Tibial artery (tissue), 4 donors: ENCODE measurements at regions not wholly inside any gene's neighbourhood (a gene's known extent, or its start where the extent isn't known, plus 50 kb on each side); places are given as distances from the start of the nearest gene placed in this dataset.
"Not testable (repeated sequence)": the region's sequence is repeated elsewhere in the genome, so short reads cannot be mapped to it uniquely, and the experiment has no call there.

Source experiments
- DNase-seq, 2 donors: peaks; one replicate each; pipeline ENCODE4 v3.0.0-alpha.2; 2019
- H3K27ac ChIP-seq, 2 donors: fragments of 200-600 bp; sonication (generic) in 1 of 2; 1 replicate in 1 of 2; 2 replicates in 1 of 2; pipeline ENCODE4 v1.5.1; 2018 to 2019; ENCODE audit warnings: mild to moderate bottlenecking in 1 of 2
- H3K27me3 ChIP-seq, 2 donors: fragments of 200-600 bp; sonication (generic) in 1 of 2; one replicate each; pipeline versions ENCODE4 v1.5.1 to v1.6.0; 2016 to 2019
- H3K36me3 ChIP-seq, 3 donors: fragments of 200-600 bp; sonication (generic) in 2 of 3; one replicate each; pipeline ENCODE4 v1.5.1; 2016 to 2019; ENCODE audit warnings: mild to moderate bottlenecking in 2 of 3
- H3K4me1 ChIP-seq, 4 donors: fragments of 200-600 bp; sonication (generic) in 2 of 4; 1 replicate in 3 of 4; 2 replicates in 1 of 4; pipeline ENCODE4 v1.5.1; 2016 to 2019
- H3K4me3 ChIP-seq, 2 donors: fragments of 200-600 bp; sonication (generic) in 1 of 2; 1 replicate in 1 of 2; 2 replicates in 1 of 2; pipeline ENCODE4 v1.5.1; 2018 to 2019; ENCODE audit warnings: mild to moderate bottlenecking in 2 of 2
- H3K9me3 ChIP-seq, 3 donors: fragments of 200-600 bp; sonication (generic) in 1 of 3; one replicate each; pipeline ENCODE4 v1.5.1; 2016 to 2019
- intact Hi-C: fragments of 100-400 bp; cut with DNase I; formaldehyde crosslinking; loops from one replicate; pipeline ENCODE4 v1.15.0; 2023; ENCODE audit warnings: low total_unique reads
- TF ChIP-seq, protein P1 (sequence below), 2 experiments: fragments of 200-600 bp in 1 of 2; fragments of 450-650 bp in 1 of 2; IDR thresholded peaks; one replicate each; pipeline ENCODE4 v1.5.1; 2017 to 2019; ENCODE audit warnings: antibody characterized with exemption in 2 of 2, mild to moderate bottlenecking in 1 of 2, moderate library complexity in 1 of 2

DNA sequence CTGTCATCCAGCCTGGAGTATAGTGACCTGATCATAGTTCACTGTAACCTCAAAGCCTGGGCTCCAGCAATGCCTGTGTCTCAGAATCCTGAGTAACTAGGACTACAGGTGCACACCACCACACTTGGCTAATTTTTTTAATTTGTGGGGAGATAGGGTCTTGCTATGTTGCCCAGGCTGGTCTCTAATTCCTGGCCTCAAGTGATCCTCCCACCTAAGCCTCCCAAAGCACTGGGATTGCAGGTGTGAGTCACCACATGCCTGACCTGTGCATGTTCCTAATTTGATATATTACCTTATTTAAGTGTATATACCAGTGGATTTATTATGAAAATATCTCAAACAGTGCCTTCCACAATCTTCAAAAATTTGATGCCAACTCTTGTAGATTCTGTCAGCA lies 123.6 kb upstream of the XIRP2 start:
- Histone ChIP-seq H3K9me3 (no peaks in the 10 kb centered on the region), H3K36me3 (no peaks in the 10 kb centered on the region), H3K27ac (no peak overlapping the region), H3K4me3 (no peak overlapping the region), H3K4me1 (no peaks in the 10 kb centered on the region), H3K27me3 (no peaks in the 10 kb centered on the region)
- no peak for DNase-seq
- TF ChIP-seq, protein P1, sequence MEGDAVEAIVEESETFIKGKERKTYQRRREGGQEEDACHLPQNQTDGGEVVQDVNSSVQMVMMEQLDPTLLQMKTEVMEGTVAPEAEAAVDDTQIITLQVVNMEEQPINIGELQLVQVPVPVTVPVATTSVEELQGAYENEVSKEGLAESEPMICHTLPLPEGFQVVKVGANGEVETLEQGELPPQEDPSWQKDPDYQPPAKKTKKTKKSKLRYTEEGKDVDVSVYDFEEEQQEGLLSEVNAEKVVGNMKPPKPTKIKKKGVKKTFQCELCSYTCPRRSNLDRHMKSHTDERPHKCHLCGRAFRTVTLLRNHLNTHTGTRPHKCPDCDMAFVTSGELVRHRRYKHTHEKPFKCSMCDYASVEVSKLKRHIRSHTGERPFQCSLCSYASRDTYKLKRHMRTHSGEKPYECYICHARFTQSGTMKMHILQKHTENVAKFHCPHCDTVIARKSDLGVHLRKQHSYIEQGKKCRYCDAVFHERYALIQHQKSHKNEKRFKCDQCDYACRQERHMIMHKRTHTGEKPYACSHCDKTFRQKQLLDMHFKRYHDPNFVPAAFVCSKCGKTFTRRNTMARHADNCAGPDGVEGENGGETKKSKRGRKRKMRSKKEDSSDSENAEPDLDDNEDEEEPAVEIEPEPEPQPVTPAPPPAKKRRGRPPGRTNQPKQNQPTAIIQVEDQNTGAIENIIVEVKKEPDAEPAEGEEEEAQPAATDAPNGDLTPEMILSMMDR (IDR thresholded peaks at IDR 0.05) = no peak
- intact Hi-C loops = no loop called here

DNA sequence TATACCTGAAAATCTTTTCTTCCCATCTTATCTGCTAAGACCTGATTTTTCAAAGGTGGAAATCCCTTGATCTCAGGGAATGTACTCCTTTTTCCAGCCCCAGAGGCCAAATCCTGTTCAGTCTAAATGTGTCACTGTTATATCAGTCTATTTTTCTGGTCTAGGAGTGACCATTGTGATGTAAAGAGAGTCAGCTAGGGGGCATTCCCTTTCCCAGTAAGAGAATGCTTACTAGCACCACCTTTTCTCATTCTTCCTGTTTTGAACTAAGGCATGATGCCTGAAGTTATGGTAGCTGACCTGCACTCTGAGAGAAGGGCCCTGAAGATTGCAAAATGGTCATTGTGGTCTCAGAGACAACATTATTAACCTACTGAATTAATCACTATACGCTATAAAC lies 124.1 kb upstream of the XIRP2 start:
- H3K36me3 ChIP-seq = no peaks in the 10 kb centered on the region
- TF ChIP-seq, protein P1 (IDR thresholded peaks at IDR 0.05) = no peak
- no peak overlapping the region for H3K4me3 ChIP-seq
- no peaks in the 10 kb centered on the region for H3K27me3 ChIP-seq
- intact Hi-C loops = no loop called here
- H3K4me1 ChIP-seq = no peaks in the 10 kb centered on the region
- no peak for DNase-seq
- H3K9me3 ChIP-seq = no peaks in the 10 kb centered on the region
- no peak overlapping the region for H3K27ac ChIP-seq

DNA sequence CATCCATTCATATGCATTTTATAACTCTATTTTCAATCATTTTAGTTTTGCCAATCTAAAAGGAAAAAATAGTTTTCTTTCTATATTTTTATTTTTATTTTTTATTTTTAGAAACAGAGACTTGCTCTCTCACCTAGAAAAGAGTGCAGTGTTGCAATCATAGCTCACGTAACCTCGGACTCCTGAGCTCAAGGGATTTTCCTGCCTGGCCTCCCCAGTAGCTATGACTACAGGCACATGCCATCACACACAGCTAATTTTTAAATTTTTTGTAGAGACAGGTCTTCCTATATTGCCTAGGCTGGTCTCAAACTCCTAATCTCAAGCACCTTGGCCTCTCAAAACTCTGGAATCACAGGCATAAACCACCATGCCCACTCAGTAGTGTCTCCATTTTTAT lies 125.5 kb upstream of the XIRP2 start:
- Histone ChIP-seq H3K9me3 (no peaks in the 10 kb centered on the region), H3K36me3 (no peaks in the 10 kb centered on the region), H3K4me1 (no peaks in the 10 kb centered on the region), H3K27me3 (no peaks in the 10 kb centered on the region), H3K4me3 (no peak overlapping the region), H3K27ac (no peak overlapping the region)
- intact Hi-C loops = no loop called here
- DNase-seq = no peak
- TF ChIP-seq, protein P1 (IDR thresholded peaks at IDR 0.05) = no peak

DNA sequence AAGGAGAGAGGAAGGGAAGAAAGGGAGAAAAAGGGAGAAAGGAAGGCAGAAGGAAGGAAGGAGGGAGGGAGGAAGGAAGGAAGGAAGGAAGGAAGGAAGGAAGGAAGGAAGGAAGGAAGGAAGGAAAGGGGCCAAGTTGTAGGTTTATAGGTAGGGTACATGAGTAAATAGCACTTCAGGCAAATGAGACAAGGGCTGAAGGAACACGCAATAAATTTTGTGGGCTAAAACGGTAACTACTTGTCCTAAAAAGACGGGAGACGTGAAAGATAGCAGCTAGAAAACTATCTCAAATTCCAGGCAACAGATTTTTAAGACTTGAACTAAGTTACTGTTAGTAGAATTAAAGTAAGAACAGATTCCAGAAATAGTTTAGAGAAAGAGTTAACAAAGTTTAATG lies 129.3 kb upstream of the XIRP2 start:
- TF ChIP-seq, protein P1 (IDR thresholded peaks at IDR 0.05) = no peak
- Histone ChIP-seq H3K9me3 (no peaks in the 10 kb centered on the region), H3K4me3 (no peak overlapping the region), H3K27me3 (no peaks in the 10 kb centered on the region), H3K27ac (no peak overlapping the region), H3K36me3 (no peaks in the 10 kb centered on the region), H3K4me1 (no peaks in the 10 kb centered on the region)
- no peak for DNase-seq
- intact Hi-C loops = no loop called here

DNA sequence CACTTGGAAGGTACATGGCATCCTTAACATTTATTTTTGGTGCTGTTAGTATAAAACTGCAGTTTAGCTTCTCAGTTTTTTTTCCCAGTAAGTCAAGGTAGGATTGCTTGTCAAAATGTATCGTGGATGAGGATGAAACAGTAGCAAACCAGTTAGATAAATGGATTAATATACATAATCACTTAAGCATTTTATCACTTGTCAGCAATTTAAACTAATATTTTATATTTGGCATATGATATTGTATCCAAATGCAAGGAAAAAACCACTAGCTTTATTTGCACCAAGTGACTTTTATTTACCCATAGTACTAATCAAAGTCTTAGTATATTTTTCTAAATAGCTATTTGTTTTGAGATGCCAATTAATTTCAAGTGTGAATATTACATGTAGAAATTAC lies 137.7 kb upstream of the XIRP2 start:
- Histone ChIP-seq H3K27ac (no peak overlapping the region), H3K4me3 (no peak overlapping the region), H3K36me3 (no peaks in the 10 kb centered on the region), H3K27me3 (no peaks in the 10 kb centered on the region), H3K9me3 (peaks cover 0 to 10% (median 2%) of the 10 kb centered on the region in 3 donors), H3K4me1 (no peaks in the 10 kb centered on the region)
- DNase-seq = no peak
- intact Hi-C loops = no loop called here
- TF ChIP-seq, protein P1 (IDR thresholded peaks at IDR 0.05) = no peak

DNA sequence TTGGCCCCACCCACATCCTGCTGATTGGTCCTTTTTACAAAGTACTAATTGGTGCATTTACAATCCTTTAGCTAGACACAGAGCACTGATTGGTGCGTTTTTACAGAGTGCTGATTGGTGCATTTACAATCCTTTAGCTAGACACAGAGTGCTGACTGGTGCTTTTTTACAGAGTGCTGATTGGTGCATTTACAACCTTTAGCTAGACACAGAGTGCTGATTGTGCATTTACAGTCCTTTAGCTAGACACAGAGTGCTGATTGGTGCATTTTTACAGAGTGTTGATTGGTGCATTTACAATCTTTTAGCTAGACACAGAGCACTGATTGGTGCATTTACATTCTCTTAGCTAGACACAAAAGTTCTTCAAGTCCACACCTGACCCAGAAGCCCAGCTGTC lies 144.2 kb upstream of the XIRP2 start:
- H3K27me3 ChIP-seq, H3K27ac ChIP-seq, DNase-seq, intact Hi-C loops, H3K4me3 ChIP-seq, H3K36me3 ChIP-seq, H3K4me1 ChIP-seq: not testable (repeated sequence)
- peaks cover 7 to 60% (median 37%) of the 10 kb centered on the region in 3 donors for H3K9me3 ChIP-seq

DNA sequence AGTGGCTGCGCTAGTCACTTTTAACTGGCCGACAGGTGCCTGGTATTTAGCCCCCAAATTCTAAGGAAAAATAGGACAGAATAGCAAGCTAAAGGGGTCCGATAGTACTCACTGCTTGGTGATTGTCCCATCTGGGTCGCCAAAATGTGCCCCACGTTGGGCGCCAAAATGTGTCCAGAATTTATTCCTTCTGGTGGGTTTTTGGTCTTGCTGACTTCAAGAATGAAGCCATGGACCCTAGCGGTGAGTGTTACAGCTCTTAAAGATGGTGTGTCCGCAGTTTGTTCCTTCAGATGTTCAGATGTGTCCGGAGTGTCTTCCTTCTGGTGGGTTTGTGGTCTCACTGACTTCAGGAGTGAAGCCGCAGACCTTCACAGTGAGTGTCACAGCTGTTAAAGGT lies 144.8 kb upstream of the XIRP2 start:
- intact Hi-C loops, H3K27me3 ChIP-seq, H3K27ac ChIP-seq, H3K4me1 ChIP-seq, H3K36me3 ChIP-seq, H3K4me3 ChIP-seq, DNase-seq: not testable (repeated sequence)
- peaks cover 7 to 66% (median 40%) of the 10 kb centered on the region in 3 donors for H3K9me3 ChIP-seq
